Endothelial cell of umbilical vein (primary cell): ENCODE measurements at regions not wholly inside any gene's neighbourhood (a gene's known extent, or its start where the extent isn't known, plus 50 kb on each side); places are given as distances from the start of the nearest gene placed in this dataset.

Experiments
- CTCF ChIP-seq, 2 donors: IDR thresholded peaks; 1 replicate in 1 of 2; 2 replicates in 1 of 2; pipeline ENCODE4 v1.5.1; 2011; ENCODE audit warnings: low read length in 2 of 2, mild to moderate bottlenecking in 2 of 2, moderate library complexity in 2 of 2, control low read depth in 1 of 2, inconsistent platforms in 1 of 2, low read depth in 1 of 2; ENCODE audit not compliant: insufficient read depth in 1 of 2; ENCODE audit errors: extremely low read depth in 1 of 2
- MAX ChIP-seq: IDR thresholded peaks from 2 replicates; pipeline ENCODE4 v1.6.1; 2011; ENCODE audit not compliant: insufficient read depth, insufficient read length

DNA sequence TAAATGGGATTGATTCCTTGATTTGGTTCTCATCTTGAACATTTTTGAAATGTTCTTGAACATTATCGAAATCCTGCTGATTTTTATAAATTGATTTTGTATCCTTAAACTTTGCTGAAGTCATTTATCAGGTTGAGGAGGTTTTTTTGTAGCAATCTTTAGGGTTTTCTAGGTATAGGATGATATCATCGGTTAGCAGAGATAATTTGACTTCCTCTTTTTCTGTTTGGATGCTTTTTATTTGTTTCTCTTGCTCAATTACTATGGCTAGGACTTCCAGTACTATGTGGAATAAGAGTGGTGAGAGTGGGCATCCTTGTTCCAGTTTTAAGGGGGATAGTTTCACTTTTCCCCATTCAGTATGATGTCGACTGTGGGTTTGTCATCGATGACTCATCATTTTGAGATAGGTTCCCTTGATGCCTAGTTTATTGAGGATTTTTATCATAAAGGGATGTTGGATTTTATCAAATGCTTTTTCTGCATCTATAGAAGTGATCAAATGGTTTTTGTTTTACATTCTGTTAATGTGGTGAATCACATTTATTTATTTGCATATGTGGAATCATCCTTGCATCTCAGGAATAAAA lies 201.5 kb upstream of the ZSWIM2 start:
- TF ChIP-seq MAX: no peak
- TF ChIP-seq CTCF (IDR thresholded peaks at IDR 0.05; ENCODE audit: extremely low read depth in 1 of 2, insufficient read depth in 1 of 2, low read depth in 1 of 2, low read length in 2 of 2): no peak
